Lower lobe of right lung (tissue), 2 donors: ENCODE measurements at regions not wholly inside any gene's neighbourhood (a gene's known extent, or its start where the extent isn't known, plus 50 kb on each side); places are given as distances from the start of the nearest gene placed in this dataset.
"Not testable (repeated sequence)": the region's sequence is repeated elsewhere in the genome, so short reads cannot be mapped to it uniquely, and the experiment has no call there.

Experiments
- ATAC-seq, 2 donors: fragments of 200-7000 bp; cut with Tn5 transposase; one replicate each; pipeline ENCODE4 v1.9.1; 2020 to 2022; ENCODE audit warnings: mild to moderate bottlenecking in 2 of 2, moderate library complexity in 2 of 2
- DNase-seq: peaks from one replicate; pipeline ENCODE4 v3.0.0-alpha.2; 2020
- H3K27ac ChIP-seq: fragments of 200-600 bp; one replicate; pipeline ENCODE4 v1.8.0; 2022
- H3K27me3 ChIP-seq: fragments of 200-600 bp; one replicate; pipeline ENCODE4 v1.8.0; 2022; ENCODE audit warnings: low read depth
- H3K36me3 ChIP-seq: fragments of 200-600 bp; one replicate; pipeline ENCODE4 v1.8.0; 2022; ENCODE audit warnings: mild to moderate bottlenecking
- H3K4me1 ChIP-seq: fragments of 200-600 bp; one replicate; pipeline ENCODE4 v1.8.0; 2022
- H3K4me3 ChIP-seq: fragments of 200-600 bp; one replicate; pipeline ENCODE4 v1.8.0; 2022; ENCODE audit warnings: mild to moderate bottlenecking
- H3K9me3 ChIP-seq: fragments of 200-600 bp; one replicate; pipeline ENCODE4 v1.8.0; 2022
- CTCF ChIP-seq: fragments of 200-600 bp; IDR thresholded peaks from one replicate; pipeline ENCODE4 v1.8.0; 2022; ENCODE audit warnings: antibody characterized with exemption, mild to moderate bottlenecking
- intact Hi-C: fragments of 100-400 bp; cut with DNase I; formaldehyde crosslinking; loops from one replicate; pipeline ENCODE4 v1.11.0; 2022
- donor health status: DM: no; HTN: yes; CAD: no; lungs with severe emphysema.

- Histone ChIP-seq H3K27ac (no peak overlapping the region), H3K4me3 (no peak overlapping the region), H3K36me3 (no peaks in the 10 kb centered on the region), H3K4me1 (no peaks in the 10 kb centered on the region), H3K27me3 (no peaks in the 10 kb centered on the region), H3K9me3 (no peaks in the 10 kb centered on the region)
- TF ChIP-seq CTCF, result no peak
- no peak for DNase-seq
- intact Hi-C loops, result no loop called here
- ATAC-seq, result no peak
These were observed 50.8 kb upstream of the PCSK1 start for GRCh38 chr5:96483878-96484277.

- Histone ChIP-seq H3K4me1 (no peaks in the 10 kb centered on the region), H3K27ac (no peak overlapping the region), H3K4me3 (no peak overlapping the region), H3K36me3 (no peaks in the 10 kb centered on the region), H3K9me3 (no peaks in the 10 kb centered on the region), H3K27me3 (no peaks in the 10 kb centered on the region)
- no peak for ATAC-seq
- no peak for DNase-seq
- intact Hi-C loops, result no loop called here
- TF ChIP-seq CTCF, result no peak
These were observed 54.8 kb upstream of the PCSK1 start for GRCh38 chr5:96487859-96488258.

GRCh38 chr5:96489532-96489931, 56.5 kb upstream of the PCSK1 start:
- intact Hi-C loops, result no loop called here
- Histone ChIP-seq H3K9me3 (no peaks in the 10 kb centered on the region), H3K27me3 (no peaks in the 10 kb centered on the region), H3K4me1 (no peaks in the 10 kb centered on the region), H3K27ac (no peak overlapping the region), H3K4me3 (no peak overlapping the region), H3K36me3 (no peaks in the 10 kb centered on the region)
- TF ChIP-seq CTCF, result no peak
- DNase-seq (no peak), ATAC-seq (no peak)

GRCh38 chr5:96492459-96493047, 59.5 kb upstream of the PCSK1 start:
- no peak for ATAC-seq
- no peaks in the 10 kb centered on the region for H3K27me3 ChIP-seq

GRCh38 chr5:96493219-96493790, 60.3 kb upstream of the PCSK1 start:
- no peak for DNase-seq
- Histone ChIP-seq H3K27ac (no peak overlapping the region), H3K27me3 (no peaks in the 10 kb centered on the region), H3K36me3 (no peaks in the 10 kb centered on the region), H3K9me3 (no peaks in the 10 kb centered on the region), H3K4me3 (no peak overlapping the region), H3K4me1 (no peaks in the 10 kb centered on the region)
- no peak for TF ChIP-seq CTCF
- no peak for ATAC-seq
- intact Hi-C loops, result no loop called here

More at GRCh38 chr5:96492459-96493047, 59.5 kb upstream of the PCSK1 start:
- H3K4me1 ChIP-seq, result no peaks in the 10 kb centered on the region
- H3K4me3 ChIP-seq, result no peak overlapping the region
- intact Hi-C loops, result no loop called here
- TF ChIP-seq CTCF, result no peak
- no peak for DNase-seq
- no peaks in the 10 kb centered on the region for H3K36me3 ChIP-seq
- no peaks in the 10 kb centered on the region for H3K9me3 ChIP-seq
- H3K27ac ChIP-seq, result no peak overlapping the region

GRCh38 chr5:96495412-96495811, 62.4 kb upstream of the PCSK1 start:
- H3K9me3 ChIP-seq, intact Hi-C loops, H3K27ac ChIP-seq, H3K27me3 ChIP-seq, H3K4me3 ChIP-seq, ATAC-seq, DNase-seq, H3K4me1 ChIP-seq, H3K36me3 ChIP-seq: not testable (repeated sequence)

- H3K4me3 ChIP-seq, DNase-seq, intact Hi-C loops, H3K4me1 ChIP-seq, ATAC-seq, H3K27me3 ChIP-seq, H3K27ac ChIP-seq, H3K9me3 ChIP-seq, H3K36me3 ChIP-seq: not testable (repeated sequence)
These were observed 64.0 kb upstream of the PCSK1 start for GRCh38 chr5:96497027-96497426.
